AG04449 (cell line): ENCODE measurements at regions not wholly inside any gene's neighbourhood (a gene's known extent, or its start where the extent isn't known, plus 50 kb on each side); places are given as distances from the start of the nearest gene placed in this dataset.
"Not testable (repeated sequence)": the region's sequence is repeated elsewhere in the genome, so short reads cannot be mapped to it uniquely, and the experiment has no call there.

Experiments
- CTCF ChIA-PET: fragments of 350-600 bp; formaldehyde crosslinking; extraction: SDS; loops from one replicate; lab custom pipeline; 2021; ENCODE audit warnings: antibody characterized with exemption; lab: Yijun Ruan, JAX
- POLR2A ChIA-PET: fragments of 400-600, 350-600 bp; formaldehyde crosslinking; extraction: SDS; loops from one replicate; lab custom pipeline; 2020; ENCODE audit warnings: antibody characterized with exemption, inconsistent platforms; lab: Yijun Ruan, JAX
- DNase-seq: peaks from one replicate; pipeline ENCODE4 v3.0.0-alpha.2; 2010; ENCODE audit warnings: low read depth, low spot score
- H3K4me3 ChIP-seq: 2 replicates; pipeline ENCODE4 v1.5.1; 2011; ENCODE audit warnings: low read depth, mild to moderate bottlenecking, control low read depth, low read length
- TF ChIP-seq, protein P1 (sequence below): IDR thresholded peaks from one replicate; pipeline ENCODE4 v1.5.1; 2011; ENCODE audit warnings: mild to moderate bottlenecking, moderate library complexity, low read length, control low read depth, inconsistent platforms; ENCODE audit not compliant: insufficient read depth; ENCODE audit errors: missing control alignments

DNA sequence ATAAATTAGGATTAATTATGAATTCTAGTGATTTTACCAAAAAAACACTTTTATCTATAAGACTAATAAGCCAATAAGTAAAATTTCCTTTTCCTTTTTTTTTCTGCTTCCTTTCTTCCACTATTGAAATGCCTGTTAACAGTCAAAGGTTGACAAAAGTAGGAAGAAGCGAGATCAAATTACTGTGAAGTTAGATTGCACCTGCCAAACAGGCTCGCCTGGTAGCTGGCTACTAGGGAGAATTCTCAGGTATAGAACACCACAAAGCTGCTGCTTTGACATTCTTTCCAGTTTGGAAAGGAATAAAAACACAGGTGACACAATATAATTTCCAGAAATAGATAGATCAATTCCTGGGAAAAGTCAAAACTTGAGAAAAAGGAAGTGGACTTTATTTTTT lies 749.0 kb downstream of the NSUN3 start:
- ChIA-PET CTCF (no interaction called here), POLR2A (no interaction called here)
- TF ChIP-seq, protein P1, sequence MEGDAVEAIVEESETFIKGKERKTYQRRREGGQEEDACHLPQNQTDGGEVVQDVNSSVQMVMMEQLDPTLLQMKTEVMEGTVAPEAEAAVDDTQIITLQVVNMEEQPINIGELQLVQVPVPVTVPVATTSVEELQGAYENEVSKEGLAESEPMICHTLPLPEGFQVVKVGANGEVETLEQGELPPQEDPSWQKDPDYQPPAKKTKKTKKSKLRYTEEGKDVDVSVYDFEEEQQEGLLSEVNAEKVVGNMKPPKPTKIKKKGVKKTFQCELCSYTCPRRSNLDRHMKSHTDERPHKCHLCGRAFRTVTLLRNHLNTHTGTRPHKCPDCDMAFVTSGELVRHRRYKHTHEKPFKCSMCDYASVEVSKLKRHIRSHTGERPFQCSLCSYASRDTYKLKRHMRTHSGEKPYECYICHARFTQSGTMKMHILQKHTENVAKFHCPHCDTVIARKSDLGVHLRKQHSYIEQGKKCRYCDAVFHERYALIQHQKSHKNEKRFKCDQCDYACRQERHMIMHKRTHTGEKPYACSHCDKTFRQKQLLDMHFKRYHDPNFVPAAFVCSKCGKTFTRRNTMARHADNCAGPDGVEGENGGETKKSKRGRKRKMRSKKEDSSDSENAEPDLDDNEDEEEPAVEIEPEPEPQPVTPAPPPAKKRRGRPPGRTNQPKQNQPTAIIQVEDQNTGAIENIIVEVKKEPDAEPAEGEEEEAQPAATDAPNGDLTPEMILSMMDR = no peak
- no peak overlapping the region for H3K4me3 ChIP-seq
- DNase-seq = no peak

DNA sequence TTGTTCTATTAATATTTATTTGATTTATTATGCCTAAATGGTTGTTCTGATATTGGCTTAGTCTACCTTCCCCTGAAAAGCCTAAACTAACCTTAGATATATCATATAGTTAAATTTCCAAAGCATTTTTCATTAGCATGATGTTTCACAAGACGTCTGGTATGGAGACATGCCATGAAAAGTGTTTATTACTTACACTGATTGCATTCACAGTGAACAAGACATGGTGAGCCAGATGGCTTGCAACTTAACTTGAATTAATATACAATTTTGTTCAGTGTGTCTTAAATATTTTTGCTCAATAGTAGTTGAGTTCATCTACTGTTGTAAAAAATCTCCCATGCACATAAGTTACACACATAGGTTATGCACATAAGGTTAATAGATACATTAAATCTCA lies 758.4 kb downstream of the NSUN3 start:
- TF ChIP-seq, protein P1 = no peak
- no peak overlapping the region for H3K4me3 ChIP-seq
- ChIA-PET POLR2A (no interaction called here), CTCF (no interaction called here)
- DNase-seq = no peak

DNA sequence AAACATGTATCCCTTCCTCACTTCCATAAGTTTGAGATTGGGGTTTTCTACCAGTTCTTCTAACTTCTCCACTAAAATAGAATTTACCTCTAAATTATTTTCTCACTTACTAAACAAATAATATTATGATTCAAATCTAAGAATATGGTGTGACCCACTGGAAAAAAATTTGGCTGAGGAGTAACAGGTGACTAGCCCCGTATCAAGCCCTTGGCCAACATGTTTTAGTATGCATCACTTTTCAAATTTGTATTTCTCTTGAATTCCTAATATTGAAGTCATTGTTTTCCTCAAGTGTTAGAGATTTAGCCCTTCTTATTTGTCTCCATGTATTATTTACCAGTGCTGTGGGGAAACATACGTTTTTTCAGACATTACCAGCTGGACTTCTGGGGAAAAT lies 759.4 kb downstream of the NSUN3 start:
- TF ChIP-seq, protein P1 = no peak
- ChIA-PET POLR2A (no interaction called here), CTCF (no interaction called here)
- DNase-seq = no peak
- H3K4me3 ChIP-seq = no peak overlapping the region

DNA sequence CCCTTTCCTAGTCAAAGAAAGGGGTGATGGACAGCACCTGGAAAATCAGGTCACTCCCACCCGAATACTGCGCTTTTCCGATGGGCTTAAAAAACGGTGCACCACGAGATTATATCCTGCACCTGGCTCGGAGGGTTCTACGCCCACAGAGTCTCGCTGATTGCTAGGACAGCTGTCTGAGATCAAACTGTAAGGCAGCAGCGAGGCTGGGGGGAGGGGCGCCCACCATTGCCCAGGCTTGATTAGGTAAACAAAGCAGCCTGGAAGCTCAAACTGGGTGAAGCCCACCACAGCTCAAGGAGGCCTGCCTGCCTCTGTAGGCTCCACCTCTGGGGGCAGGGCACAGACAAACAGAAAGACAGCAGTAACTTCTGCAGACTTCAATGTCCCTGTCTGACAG lies 783.4 kb downstream of the NSUN3 start:
- DNase-seq, H3K4me3 ChIP-seq, POLR2A ChIA-PET, CTCF ChIA-PET: not testable (repeated sequence)

DNA sequence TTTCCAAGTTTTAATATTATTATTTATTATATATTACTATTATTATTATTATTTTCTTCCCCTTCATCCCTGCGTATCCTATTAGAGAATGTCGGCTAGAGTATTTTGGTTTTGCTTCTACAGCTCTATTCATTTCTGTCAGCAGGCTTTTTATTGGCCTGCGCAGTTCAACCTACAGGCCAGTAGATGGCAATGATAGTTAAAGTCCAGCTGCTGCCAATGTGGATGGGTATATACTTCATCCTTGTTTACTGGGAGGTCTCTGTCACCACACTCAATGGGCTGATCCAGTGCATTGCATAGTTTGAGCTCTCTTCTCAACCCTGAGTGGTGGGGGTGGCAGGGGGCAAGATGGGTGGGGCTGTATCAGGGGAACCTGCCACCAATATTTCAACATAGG lies 799.8 kb downstream of the NSUN3 start:
- H3K4me3 ChIP-seq = no peak overlapping the region
- CTCF ChIA-PET = no interaction called here
- POLR2A ChIA-PET = no interaction called here
- DNase-seq = no peak
- TF ChIP-seq, protein P1 = peak; percentile 26

DNA sequence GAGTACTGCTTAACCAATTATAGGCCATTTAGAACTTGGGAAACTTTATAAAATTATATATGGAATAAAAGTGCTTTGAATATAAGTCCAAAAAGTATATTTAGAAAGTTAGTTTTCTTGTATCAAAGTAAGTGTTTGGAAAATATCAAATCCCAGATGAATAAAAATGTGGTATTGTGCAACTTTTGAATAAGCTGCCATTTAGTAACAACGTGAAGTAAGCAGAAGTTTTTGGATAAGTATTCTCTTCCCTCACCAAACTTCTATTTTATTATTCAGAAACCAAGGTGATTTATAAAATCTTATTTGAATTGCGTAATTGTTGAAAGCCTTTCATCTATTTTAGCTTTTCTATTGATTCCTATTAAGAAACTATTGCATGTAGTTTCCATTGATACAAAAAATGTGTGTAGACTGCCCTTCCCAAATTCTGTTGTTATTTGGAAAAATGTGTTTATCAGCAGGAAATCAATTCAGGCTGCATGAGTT lies 806.2 kb downstream of the NSUN3 start:
- no peak overlapping the region for H3K4me3 ChIP-seq
- no peak for DNase-seq
- CTCF ChIA-PET = no interaction called here
- POLR2A ChIA-PET = no interaction called here
- TF ChIP-seq, protein P1 = no peak

DNA sequence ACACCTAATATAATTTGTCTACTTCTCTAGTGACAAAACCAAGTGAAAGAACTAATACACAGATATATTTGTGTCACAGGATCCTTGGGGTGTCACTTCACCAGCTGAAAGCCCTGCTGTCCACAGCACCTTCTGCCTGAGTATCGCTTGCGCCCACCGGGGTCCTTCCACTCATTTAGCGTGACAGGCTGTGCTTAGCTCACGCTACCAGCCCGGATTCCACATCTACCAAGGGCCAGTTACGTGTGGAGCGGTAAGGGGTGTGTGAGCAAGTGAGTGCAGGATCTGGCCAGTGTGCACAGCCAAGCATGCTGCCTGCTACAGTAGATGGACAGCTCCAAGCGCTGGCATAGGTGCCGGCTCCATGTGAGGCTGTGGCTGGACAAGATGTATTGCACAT lies 810.9 kb downstream of the NSUN3 start:
- no peak for DNase-seq
- ChIA-PET CTCF (no interaction called here), POLR2A (no interaction called here)
- no peak overlapping the region for H3K4me3 ChIP-seq
- TF ChIP-seq, protein P1 = no peak
